Ecto neural progenitor cell (in vitro differentiated cells): ENCODE measurements at regions not wholly inside any gene's neighbourhood (a gene's known extent, or its start where the extent isn't known, plus 50 kb on each side); places are given as distances from the start of the nearest gene placed in this dataset.
"Not testable (repeated sequence)": the region's sequence is repeated elsewhere in the genome, so short reads cannot be mapped to it uniquely, and the experiment has no call there.

Experiments used
- DNase-seq: peaks from one replicate; pipeline ENCODE4 v3.0.0-alpha.2; 2018; ENCODE audit warnings: low spot score

DNA sequence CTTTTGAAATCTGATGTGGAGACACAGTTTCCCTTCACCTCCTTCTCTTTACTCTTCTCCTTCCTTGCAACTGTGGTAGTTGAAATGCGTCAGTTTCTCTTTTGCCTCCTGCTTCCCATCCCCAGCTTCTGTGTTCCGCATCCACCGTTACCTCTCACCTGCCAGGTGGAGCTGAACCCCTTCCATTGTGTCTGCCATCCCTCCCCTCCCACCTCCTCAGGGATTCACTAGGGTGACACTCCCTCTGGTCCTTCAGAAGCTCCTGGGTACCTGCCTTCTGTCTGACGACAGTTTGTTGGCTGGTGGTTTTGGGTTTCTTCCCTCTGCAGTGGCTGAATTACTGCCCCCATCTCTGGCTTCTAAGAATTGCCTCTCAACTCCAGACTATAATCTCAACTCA is 132.1 kb downstream of the SLC24A2 start:
- DNase-seq = no peak

DNA sequence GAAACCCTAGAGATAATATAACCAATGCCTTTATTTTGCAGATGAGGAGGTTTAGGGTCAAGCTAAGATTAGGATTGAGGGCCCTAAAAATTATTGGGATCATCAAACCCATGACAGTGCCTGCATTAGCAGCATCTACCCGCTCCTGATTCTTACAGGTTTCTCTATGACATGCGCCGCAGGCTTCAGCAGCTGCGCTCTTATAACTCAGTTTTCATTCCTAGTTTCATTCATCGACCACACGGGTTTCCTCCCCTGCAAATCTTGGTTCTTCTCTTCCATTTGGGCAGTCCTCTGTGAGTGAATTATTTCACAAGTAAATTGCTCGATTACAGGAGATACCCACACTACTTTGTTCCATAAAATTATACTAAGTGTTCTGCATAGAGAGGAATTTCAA is 137.2 kb downstream of the SLC24A2 start:
- no peak for DNase-seq

DNA sequence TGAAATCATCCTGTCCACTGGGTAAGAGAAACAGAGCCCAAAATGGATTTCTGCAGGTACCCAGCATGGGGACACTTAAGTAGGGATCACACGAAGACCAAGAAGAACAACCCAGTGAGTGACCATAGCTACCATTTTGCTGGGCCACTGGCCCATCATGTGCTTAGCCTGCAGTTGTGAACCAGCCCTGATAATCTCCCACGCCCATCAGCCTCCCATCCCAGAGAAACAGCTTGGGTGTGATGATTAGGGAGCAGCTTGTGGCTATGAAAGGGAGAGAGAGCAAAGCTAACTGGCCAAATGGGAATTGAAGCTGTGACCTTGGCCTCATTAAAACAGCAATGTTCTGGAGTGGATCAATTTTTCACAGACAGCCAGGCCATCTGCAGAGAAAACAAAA is 138.5 kb downstream of the SLC24A2 start:
- no peak for DNase-seq

DNA sequence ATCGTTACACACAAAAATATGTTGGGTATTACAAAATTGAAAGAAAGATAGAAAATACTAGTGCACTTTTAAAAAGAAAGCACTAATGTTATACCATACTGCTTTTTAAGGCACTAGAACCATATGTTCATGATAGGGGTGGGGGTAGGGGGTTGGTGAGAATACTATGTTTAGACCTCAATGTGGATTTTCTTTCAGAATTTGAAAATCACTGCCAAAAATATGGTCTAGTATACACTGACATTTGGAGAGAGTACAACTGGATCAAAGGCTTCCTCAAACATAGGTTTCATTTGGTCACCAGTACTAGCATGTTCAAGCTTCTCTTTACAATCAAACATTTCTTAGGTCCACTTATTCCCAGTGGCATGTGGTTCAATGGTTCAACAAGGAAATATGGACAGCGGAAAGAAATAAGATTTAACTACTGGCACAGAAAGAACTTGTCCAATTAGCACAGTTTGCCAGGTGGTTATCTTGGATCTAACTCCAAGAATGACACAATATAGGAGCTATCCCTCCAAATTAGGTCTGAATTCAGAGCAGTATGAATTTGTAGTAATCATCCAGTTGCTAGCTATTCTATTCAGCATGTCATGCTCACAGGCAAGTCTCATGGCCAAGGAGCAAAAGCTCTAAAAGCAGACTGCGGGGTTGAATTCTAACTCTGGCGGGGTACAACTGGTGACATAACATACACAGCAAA is 139.3 kb downstream of the SLC24A2 start:
- no peak for DNase-seq

- DNase-seq = no peak
Measured at GRCh38 chr9:19648672-19649071, 140.2 kb downstream of the SLC24A2 start.

- no peak for DNase-seq
Measured at GRCh38 chr9:19643875-19644274, 145.0 kb downstream of the SLC24A2 start.

- DNase-seq = no peak
Measured at GRCh38 chr9:19642256-19642655, 146.6 kb downstream of the SLC24A2 start.

- DNase-seq = no peak
Measured at GRCh38 chr9:19641046-19641445, 147.8 kb downstream of the SLC24A2 start.

DNA sequence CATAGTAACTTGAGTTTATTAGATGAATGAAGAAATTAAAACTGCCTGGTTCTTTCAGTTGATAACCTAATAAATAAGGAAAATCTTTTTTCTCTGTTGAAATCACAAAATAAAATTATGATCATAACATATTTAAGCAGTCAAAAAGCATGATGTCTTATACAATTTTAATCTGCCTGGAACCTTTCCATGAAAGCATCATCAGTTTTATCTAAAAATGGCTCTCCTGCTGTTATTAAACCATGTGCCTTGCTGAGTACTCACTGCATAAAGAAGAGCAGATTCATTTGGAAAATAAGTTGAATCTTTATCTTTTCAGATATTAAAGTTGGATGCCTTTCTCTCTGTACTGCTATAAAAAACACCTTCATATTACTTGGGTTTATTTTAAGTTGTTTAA is 148.8 kb downstream of the SLC24A2 start:
- no peak for DNase-seq

GRCh38 chr9:19637084-19637483 is 151.8 kb downstream of the SLC24A2 start:
- DNase-seq = no peak

DNA sequence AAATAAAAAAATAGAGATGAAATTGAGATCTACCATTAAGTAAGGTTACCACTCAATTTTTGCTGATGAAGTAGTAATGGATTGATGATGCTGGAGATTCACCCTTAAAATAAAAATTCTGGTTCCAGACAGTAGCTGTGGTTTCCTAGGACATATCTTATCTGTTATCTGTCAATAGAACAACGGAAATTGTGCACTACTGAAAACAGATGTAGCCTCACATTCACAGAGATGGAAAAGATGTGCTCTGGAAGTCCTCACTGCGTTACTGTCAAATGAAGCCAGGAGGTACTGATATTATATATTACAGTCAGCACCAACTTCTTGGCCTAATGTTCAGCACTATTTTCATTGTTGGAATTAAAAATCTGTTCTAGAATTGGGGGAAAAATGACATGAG is 154.0 kb downstream of the SLC24A2 start:
- no peak for DNase-seq

- no peak for DNase-seq
Measured at GRCh38 chr9:19631181-19631580, 157.7 kb downstream of the SLC24A2 start.

- no peak for DNase-seq
Measured at GRCh38 chr9:19630760-19631159, 158.1 kb downstream of the SLC24A2 start.

DNA sequence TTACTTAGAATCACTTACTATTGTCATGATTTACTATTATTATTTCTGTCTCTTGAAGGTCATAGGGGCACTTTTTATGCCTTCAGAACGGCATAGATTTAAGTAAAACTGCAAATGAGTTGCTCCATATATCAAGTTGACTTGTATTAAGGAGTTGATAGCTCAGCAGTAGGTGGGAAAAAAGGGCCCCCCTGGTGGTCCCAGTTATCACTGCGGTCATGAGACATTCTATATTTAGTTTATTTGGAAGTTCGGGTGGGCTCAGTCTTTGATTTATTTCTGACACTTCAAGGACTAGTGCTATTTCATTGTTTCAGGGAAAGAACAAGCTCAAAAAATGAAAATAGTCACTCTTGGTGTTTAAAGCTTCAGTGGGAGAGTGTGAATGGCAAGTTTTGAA is 159.3 kb downstream of the SLC24A2 start:
- DNase-seq = no peak

DNA sequence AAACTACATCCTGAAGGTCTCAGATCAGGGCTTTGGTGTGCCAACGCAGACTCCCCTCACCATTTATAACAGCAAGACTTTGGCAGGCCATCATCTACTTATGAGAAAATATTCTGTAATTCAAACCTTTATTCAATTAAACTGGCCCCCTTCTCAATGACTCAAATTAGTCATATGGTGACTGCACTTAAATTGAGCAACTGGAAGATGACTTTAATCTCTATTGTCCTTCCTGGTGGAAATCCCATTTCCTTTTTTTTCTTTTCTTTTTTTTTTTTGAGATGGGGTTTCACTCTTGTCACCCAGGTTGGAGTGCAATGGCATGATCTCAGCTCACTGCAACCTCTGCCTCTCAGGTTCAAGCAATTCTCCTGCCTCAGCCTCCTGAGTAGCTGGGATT is 163.4 kb downstream of the SLC24A2 start:
- not testable (repeated sequence) for DNase-seq

DNA sequence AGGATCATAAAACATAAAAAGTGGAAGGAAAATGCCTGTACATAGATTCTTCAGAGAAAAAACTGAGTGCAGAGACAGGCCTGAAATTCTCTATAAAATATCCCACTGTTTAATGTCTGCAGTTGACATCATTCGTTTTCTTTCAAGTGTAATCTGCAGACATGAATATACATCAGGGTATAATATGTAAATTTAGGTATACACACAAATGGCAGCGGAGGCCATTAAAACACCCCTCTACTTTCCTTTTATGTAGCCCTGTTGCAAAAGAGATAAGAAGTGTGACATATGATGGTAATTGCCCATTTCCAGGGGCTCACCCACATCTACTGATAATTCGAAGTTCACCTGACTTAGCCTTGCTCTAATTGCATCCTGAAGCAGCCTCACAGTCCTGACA is 164.3 kb downstream of the SLC24A2 start:
- DNase-seq = no peak

GRCh38 chr9:19623941-19624340 is 164.9 kb downstream of the SLC24A2 start:
- no peak for DNase-seq

- no peak for DNase-seq
Measured at GRCh38 chr9:19620326-19620725, 168.5 kb downstream of the SLC24A2 start.

DNA sequence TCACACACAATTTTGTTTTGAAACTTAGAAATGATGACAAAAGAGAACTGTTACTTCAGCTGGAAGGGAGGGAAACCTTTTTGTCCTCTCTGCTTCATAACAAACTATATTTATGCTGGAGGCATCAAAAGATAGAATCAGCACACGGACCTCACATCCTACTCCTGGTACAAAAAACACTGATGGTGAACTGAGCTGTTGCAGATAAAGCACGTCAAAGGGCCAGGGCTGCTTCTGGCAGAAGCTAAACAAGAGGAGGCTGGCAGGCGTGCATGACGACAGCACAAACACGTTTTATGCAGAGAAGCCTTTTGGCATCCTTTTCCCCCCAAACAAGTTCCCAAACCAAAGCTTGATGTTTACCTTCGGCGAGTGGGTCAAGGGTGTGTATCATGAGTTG is 169.6 kb downstream of the SLC24A2 start:
- no peak for DNase-seq

DNA sequence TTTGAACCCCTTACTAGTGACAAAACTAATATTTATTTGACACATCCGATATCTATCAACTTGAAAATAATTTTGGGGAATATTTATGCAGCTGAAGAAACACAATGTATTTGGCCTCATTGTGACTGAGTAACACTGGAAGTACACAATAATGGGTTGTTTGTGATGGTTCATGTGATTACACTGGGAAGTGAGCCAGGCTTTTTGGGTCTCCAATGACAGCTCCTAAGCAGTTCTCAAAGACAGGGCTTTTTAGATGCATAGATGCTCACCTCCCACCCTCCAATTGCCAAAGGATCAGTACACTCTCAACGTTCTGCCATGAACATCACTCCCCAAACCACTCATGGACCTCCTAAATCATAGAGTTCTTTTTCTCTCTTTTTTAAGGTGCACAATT is 170.0 kb downstream of the SLC24A2 start:
- DNase-seq = no peak

DNA sequence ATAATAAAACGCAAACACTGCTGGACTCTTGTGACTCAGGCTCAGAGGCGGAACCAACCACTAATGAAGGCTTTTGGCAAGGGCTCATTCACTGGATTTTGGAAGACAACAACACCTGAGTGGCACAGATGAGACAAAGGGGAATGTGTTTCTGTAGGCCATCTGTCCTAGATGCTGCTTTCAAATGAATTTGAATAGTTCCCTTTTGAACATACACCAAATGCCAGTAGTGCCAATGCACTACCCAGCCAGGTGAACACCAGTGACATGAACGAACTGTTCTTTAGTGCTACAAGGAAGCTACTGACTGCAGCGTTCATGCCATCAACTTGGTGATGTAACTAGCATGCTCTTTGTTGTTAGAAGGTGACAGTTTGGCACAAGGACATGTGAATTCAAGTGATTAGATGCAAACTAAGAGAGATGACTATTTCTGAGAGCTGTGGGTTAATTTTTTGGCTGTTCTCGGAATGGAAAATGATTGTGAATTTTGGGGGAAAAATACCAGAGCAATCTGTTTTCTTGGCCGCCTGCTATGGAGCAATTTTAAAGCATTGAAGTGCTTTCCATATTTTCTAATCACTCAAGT is 173.7 kb downstream of the SLC24A2 start:
- no peak for DNase-seq

GRCh38 chr9:19614294-19614693 is 174.5 kb downstream of the SLC24A2 start:
- DNase-seq = no peak

DNA sequence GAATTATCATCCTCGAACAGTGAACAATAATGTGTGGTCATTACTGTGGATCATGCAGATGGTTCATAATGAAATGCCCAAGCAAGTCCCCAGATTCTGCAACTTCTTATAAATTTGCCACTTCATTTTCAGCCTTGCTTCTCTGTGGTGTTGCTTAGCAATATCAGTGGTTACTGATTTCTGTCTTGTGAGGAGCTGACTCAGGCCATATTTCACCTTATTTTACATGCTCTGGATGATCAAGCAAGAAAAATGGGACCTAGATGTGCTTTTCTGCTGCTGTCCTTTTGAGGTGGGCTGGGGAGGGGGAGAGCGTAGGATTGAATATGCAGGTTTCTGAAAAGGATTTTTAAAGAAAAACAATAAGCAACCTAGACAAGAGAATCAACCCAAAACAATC is 188.3 kb downstream of the SLC24A2 start:
- DNase-seq = no peak

DNA sequence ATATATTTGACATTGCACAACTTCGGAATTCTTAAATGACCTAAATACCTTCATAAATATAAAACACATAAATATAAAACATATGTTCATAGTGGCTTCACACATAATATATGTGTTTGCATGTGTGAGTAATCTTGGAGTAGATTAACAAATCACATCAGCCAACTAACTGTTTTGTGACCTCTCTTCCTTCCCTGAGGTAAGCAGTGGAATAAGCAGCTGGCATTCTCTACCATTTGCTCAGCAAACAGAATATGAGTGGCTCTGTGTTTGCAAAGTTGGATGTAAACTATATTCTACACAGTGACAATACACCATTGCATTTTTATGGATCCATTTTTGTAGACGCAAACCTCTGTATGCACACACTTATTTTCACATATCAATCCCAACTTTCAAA is 189.9 kb downstream of the ACER2 start:
- DNase-seq = no peak
